ENCODE measurements at regions not wholly inside any gene's neighbourhood (a gene's known extent, or its start where the extent isn't known, plus 50 kb on each side); places are given as distances from the start of the nearest gene placed in this dataset.

GRCh38 chr2:19686439-19686838, 215.3 kb downstream of the TTC32 start:
- no peak for TF ChIP-seq POLR2A (IDR thresholded peaks at IDR 0.05)
- no peak for TF ChIP-seq CTCF (IDR thresholded peaks at IDR 0.05 in 8 of 11, conservative IDR thresholded peaks at IDR 0.05 in 3 of 11)
- TF ChIP-seq POLR2AphosphoS5 (IDR thresholded peaks at IDR 0.05) = no peak
